ENCODE measurements at regions not wholly inside any gene's neighbourhood (a gene's known extent, or its start where the extent isn't known, plus 50 kb on each side); places are given as distances from the start of the nearest gene placed in this dataset.
"Not testable (repeated sequence)": the region's sequence is repeated elsewhere in the genome, so short reads cannot be mapped to it uniquely, and the experiment has no call there.

GRCh38 chr12:113702276-113702675 is 230.6 kb upstream of the LHX5 start:
- Histone ChIP-seq H3K9me3 (no peaks in the 10 kb centered on the region), H3K4me1 (no peaks in the 10 kb centered on the region), H3K36me3 (no peaks in the 10 kb centered on the region), H3K27ac (no peak overlapping the region), H3K27me3 (peaks cover 0 to 70% (median 45%) of the 10 kb centered on the region in 7 donors), H3K4me3 (no peak overlapping the region)
- intact Hi-C loops (cut with DNase I) = no loop called here
- DNase-seq (no peak), ATAC-seq (no peak)
- 61 to 69% methylated on average over 4 of the region's 4 CpGs for WGBS, 2 donors
- no peak for TF ChIP-seq CTCF (IDR thresholded peaks at IDR 0.05)

- ATAC-seq (no peak), DNase-seq (no peak)
- WGBS, 2 donors = 9 to 13% methylated on average over 5 of the region's 5 CpGs
- H3K4me1 ChIP-seq = no peaks in the 10 kb centered on the region
- no peaks in the 10 kb centered on the region for H3K9me3 ChIP-seq
- no peaks in the 10 kb centered on the region for H3K36me3 ChIP-seq
- peaks cover 0 to 70% (median 54%) of the 10 kb centered on the region in 7 donors for H3K27me3 ChIP-seq
- intact Hi-C loops (cut with DNase I) = no loop called here
- no peak overlapping the region for H3K27ac ChIP-seq
- TF ChIP-seq CTCF (IDR thresholded peaks at IDR 0.05) = no peak
- H3K4me3 ChIP-seq = no peak overlapping the region
These were observed 229.3 kb upstream of the LHX5 start for GRCh38 chr12:113700943-113701342.

GRCh38 chr12:113699984-113700383 is 228.3 kb upstream of the LHX5 start:
- H3K4me3 ChIP-seq; intact Hi-C loops (cut with DNase I); DNase-seq; H3K4me1 ChIP-seq; ATAC-seq; H3K36me3 ChIP-seq; H3K27ac ChIP-seq; H3K9me3 ChIP-seq: not testable (repeated sequence)
- 51 to 67% methylated on average over 3 of the region's 3 CpGs for WGBS, 2 donors
- peaks cover 0 to 72% (median 47%) of the 10 kb centered on the region in 7 donors for H3K27me3 ChIP-seq

- H3K36me3 ChIP-seq = no peaks in the 10 kb centered on the region
- 48 to 67% methylated on average over 5 of the region's 5 CpGs for WGBS, 2 donors
- ATAC-seq = no peak
- DNase-seq = no peak
- no peak for TF ChIP-seq CTCF (IDR thresholded peaks at IDR 0.05)
- intact Hi-C loops (cut with DNase I) = no loop called here
- no peaks in the 10 kb centered on the region for H3K4me1 ChIP-seq
- H3K27me3 ChIP-seq = peaks cover 0 to 77% (median 50%) of the 10 kb centered on the region in 7 donors
- no peaks in the 10 kb centered on the region for H3K9me3 ChIP-seq
- H3K27ac ChIP-seq = no peak overlapping the region
- H3K4me3 ChIP-seq = no peak overlapping the region
These were observed 226.8 kb upstream of the LHX5 start for GRCh38 chr12:113698510-113698858.

GRCh38 chr12:113697651-113698509 is 226.2 kb upstream of the LHX5 start:
- Histone ChIP-seq H3K27ac (no peak overlapping the region), H3K4me3 (no peak overlapping the region), H3K27me3 (peaks cover 0 to 76% (median 50%) of the 10 kb centered on the region in 7 donors), H3K4me1 (no peaks in the 10 kb centered on the region), H3K9me3 (no peaks in the 10 kb centered on the region), H3K36me3 (no peaks in the 10 kb centered on the region)
- WGBS, 2 donors = 17 to 20% methylated on average over 11 of the region's 11 CpGs
- no peak for DNase-seq
- ATAC-seq = no peak
- intact Hi-C loops (cut with DNase I) = no loop called here
- no peak for TF ChIP-seq CTCF (IDR thresholded peaks at IDR 0.05)
